A673 (cell line): ENCODE measurements at regions not wholly inside any gene's neighbourhood (a gene's known extent, or its start where the extent isn't known, plus 50 kb on each side); places are given as distances from the start of the nearest gene placed in this dataset.

Experiments
- BruUV-seq: library from RNA; stranded (reverse); fragments of 400-500 nt; replicated peaks from 2 replicates; lab custom pipeline; 2021; lab: Mats Ljungman, UMichigan
- CTCF ChIA-PET: fragments of 300-600 bp; sonication (Branson Sonifier 250); formaldehyde crosslinking; loops from one replicate; lab custom pipeline; 2022; ENCODE audit warnings: antibody characterized with exemption; lab: Charles Lee
- POLR2A ChIA-PET: fragments of 300-600 bp; sonication (Branson Sonifier 250); formaldehyde crosslinking; loops from one replicate; lab custom pipeline; 2022; ENCODE audit warnings: antibody characterized with exemption; ENCODE audit not compliant: low non-redundant PET; lab: Charles Lee
- DNase-seq: peaks from one replicate; pipeline ENCODE4 v3.0.0-alpha.2; 2015; ENCODE audit warnings: low spot score
- H3K27ac ChIP-seq: fragments of 200-600 bp; sonication (generic); 2 replicates; pipeline ENCODE4 v1.5.1; 2016; ENCODE audit warnings: mixed run types, low read depth, mild to moderate bottlenecking, mixed read lengths, antibody characterized with exemption, low read length; ENCODE audit not compliant: poor library complexity, severe bottlenecking
- H3K27me3 ChIP-seq: fragments of 200-600 bp; sonication (generic); replicated peaks from 2 replicates; pipeline ENCODE4 v1.6.1; 2017; ENCODE audit warnings: mixed run types, low read depth, mild to moderate bottlenecking, mixed read lengths, antibody characterized with exemption, low read length; ENCODE audit not compliant: insufficient read depth, poor library complexity
- H3K36me3 ChIP-seq: fragments of 200-600 bp; sonication (generic); 2 replicates; pipeline ENCODE4 v1.6.1; 2016; ENCODE audit warnings: mixed run types, mild to moderate bottlenecking, mixed read lengths, antibody characterized with exemption, low read length; ENCODE audit not compliant: insufficient read depth, poor library complexity, severe bottlenecking
- H3K4me1 ChIP-seq: fragments of 200-600 bp; sonication (generic); 2 replicates; pipeline ENCODE4 v1.6.1; 2017; ENCODE audit warnings: mixed run types, mild to moderate bottlenecking, mixed read lengths, antibody characterized with exemption, low read length; ENCODE audit not compliant: insufficient read depth, poor library complexity, severe bottlenecking
- H3K4me3 ChIP-seq: fragments of 200-600 bp; sonication (generic); 2 replicates; pipeline ENCODE4 v1.5.1; 2016; ENCODE audit warnings: low read depth, mixed run types, mild to moderate bottlenecking, mixed read lengths, low read length; ENCODE audit not compliant: poor library complexity, severe bottlenecking
- H3K9me3 ChIP-seq: fragments of 200-600 bp; sonication (generic); 2 replicates; pipeline ENCODE4 v1.6.1; 2016; ENCODE audit warnings: mixed run types, low read depth, mild to moderate bottlenecking, mixed read lengths, antibody characterized with exemption, low read length; ENCODE audit not compliant: poor library complexity, severe bottlenecking
- EZH2 ChIP-seq: fragments of 200-600 bp; sonication (generic); IDR thresholded peaks from 2 replicates; pipeline ENCODE4 v1.6.1; 2017; ENCODE audit warnings: borderline replicate concordance, low read depth, mild to moderate bottlenecking, mixed read lengths, antibody characterized with exemption, low read length; ENCODE audit not compliant: poor library complexity, severe bottlenecking
- intact Hi-C: fragments of 100-400 bp; cut with micrococcal nuclease; formaldehyde crosslinking; loops from one replicate; pipeline ENCODE4 v1.10.0; 2022; ENCODE audit not compliant: unreplicated experiment
- TF ChIP-seq, protein P1 (sequence below): fragments of 300-800, 200-600 bp; sonication (generic); conservative IDR thresholded peaks from 2 replicates; pipeline ENCODE4 v1.5.1; 2017; ENCODE audit warnings: low read depth, mild to moderate bottlenecking, antibody characterized with exemption, low read length, moderate library complexity, mixed read lengths

GRCh38 chr7:18102576-18102975 lies 74.9 kb upstream of the PRPS1L1 start:
- intact Hi-C loops = no loop called here
- Histone ChIP-seq H3K9me3 (no peaks in the 10 kb centered on the region), H3K4me3 (no peak overlapping the region), H3K4me1 (no peaks in the 10 kb centered on the region), H3K27ac (no peak overlapping the region), H3K36me3 (no peaks in the 10 kb centered on the region), H3K27me3 (no peaks in the 10 kb centered on the region)
- CTCF ChIA-PET = no interaction called here
- DNase-seq = no peak
- POLR2A ChIA-PET = no interaction called here
- no TSS peak for BruUV-seq
- no peak for TF ChIP-seq EZH2
- TF ChIP-seq, protein P1, sequence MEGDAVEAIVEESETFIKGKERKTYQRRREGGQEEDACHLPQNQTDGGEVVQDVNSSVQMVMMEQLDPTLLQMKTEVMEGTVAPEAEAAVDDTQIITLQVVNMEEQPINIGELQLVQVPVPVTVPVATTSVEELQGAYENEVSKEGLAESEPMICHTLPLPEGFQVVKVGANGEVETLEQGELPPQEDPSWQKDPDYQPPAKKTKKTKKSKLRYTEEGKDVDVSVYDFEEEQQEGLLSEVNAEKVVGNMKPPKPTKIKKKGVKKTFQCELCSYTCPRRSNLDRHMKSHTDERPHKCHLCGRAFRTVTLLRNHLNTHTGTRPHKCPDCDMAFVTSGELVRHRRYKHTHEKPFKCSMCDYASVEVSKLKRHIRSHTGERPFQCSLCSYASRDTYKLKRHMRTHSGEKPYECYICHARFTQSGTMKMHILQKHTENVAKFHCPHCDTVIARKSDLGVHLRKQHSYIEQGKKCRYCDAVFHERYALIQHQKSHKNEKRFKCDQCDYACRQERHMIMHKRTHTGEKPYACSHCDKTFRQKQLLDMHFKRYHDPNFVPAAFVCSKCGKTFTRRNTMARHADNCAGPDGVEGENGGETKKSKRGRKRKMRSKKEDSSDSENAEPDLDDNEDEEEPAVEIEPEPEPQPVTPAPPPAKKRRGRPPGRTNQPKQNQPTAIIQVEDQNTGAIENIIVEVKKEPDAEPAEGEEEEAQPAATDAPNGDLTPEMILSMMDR = no peak

DNA sequence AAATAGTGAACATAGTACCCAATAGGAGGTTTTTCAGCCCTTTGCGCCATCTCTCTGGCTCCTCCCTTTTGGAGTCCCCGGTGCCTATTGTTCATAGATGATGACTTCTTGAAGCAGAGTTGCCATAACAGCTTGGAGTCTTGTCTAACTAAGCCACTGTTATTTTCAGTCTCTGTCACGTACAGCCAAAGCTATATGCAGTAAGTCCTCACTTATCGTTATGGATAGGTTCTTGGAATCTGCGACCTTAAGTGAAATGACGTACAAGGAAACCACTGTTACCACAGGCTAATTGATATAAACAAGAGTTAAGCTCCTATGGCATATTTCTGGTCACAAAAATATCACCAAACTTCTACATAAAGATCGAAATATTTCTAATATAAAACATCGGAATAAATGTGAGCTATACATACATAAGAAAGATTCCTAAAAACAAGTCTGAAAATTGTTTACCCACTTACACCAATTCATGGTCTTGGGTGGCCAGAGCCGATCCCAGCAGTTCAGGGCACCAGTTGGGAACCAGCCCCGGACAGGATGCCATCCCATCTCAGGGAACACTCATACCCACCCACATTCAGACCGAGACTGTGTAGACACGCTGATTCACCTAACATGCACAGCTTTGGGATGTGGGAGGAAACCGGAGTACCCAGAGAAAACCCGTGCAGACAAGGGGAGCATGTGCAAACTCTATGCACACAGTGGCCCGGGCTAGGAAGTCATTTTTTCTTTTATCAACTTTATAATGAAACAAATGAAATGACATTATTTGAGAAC lies 76.0 kb upstream of the PRPS1L1 start:
- no peaks in the 10 kb centered on the region for H3K36me3 ChIP-seq
- BruUV-seq = no TSS peak
- ChIA-PET CTCF (no interaction called here), POLR2A (interaction anchor here (0.6 kb wide), 1 partner anchor 1116 kb away, joined by 3 read pairs; no protein-coding TSS in a partner anchor)
- no peak for DNase-seq
- no peaks in the 10 kb centered on the region for H3K9me3 ChIP-seq
- intact Hi-C loops = no loop called here
- TF ChIP-seq EZH2 = no peak
- TF ChIP-seq, protein P1 = no peak
- H3K4me1 ChIP-seq = no peaks in the 10 kb centered on the region
- H3K27ac ChIP-seq = no peak overlapping the region
- no peak overlapping the region for H3K4me3 ChIP-seq
- H3K27me3 ChIP-seq = no peaks in the 10 kb centered on the region

GRCh38 chr7:18109762-18110161 lies 82.1 kb upstream of the PRPS1L1 start:
- intact Hi-C loops = no loop called here
- H3K36me3 ChIP-seq = no peaks in the 10 kb centered on the region
- H3K27me3 ChIP-seq = no peaks in the 10 kb centered on the region
- TF ChIP-seq EZH2 = no peak
- TF ChIP-seq, protein P1 = no peak
- DNase-seq = no peak
- CTCF ChIA-PET = no interaction called here
- no peaks in the 10 kb centered on the region for H3K9me3 ChIP-seq
- H3K4me3 ChIP-seq = no peak overlapping the region
- POLR2A ChIA-PET = no interaction called here
- BruUV-seq = no TSS peak
- no peak overlapping the region for H3K27ac ChIP-seq
- no peaks in the 10 kb centered on the region for H3K4me1 ChIP-seq
